MG63 (cell line): ENCODE measurements at regions not wholly inside any gene's neighbourhood (a gene's known extent, or its start where the extent isn't known, plus 50 kb on each side); places are given as distances from the start of the nearest gene placed in this dataset.

Experiments used
- DNase-seq: peaks from one replicate; pipeline ENCODE4 v3.0.0-alpha.2; 2020
- H3K27me3 ChIP-seq: fragments of 250-450 bp; sonication (Bioruptor Pico); 2 replicates; pipeline ENCODE4 v1.5.1; 2020; ENCODE audit warnings: mild to moderate bottlenecking, moderate library complexity
- H3K36me3 ChIP-seq: fragments of 250-450 bp; sonication (Bioruptor Pico); 2 replicates; pipeline ENCODE4 v1.5.1; 2020; ENCODE audit warnings: mild to moderate bottlenecking, moderate library complexity
- H3K4me3 ChIP-seq: fragments of 250-450 bp; sonication (Bioruptor Pico); 2 replicates; pipeline ENCODE4 v1.5.1; 2020; ENCODE audit warnings: mild to moderate bottlenecking, moderate library complexity
- H3K9me3 ChIP-seq: fragments of 250-450 bp; sonication (Bioruptor Pico); 2 replicates; pipeline ENCODE4 v1.5.1; 2020; ENCODE audit warnings: mild to moderate bottlenecking, moderate library complexity

DNA sequence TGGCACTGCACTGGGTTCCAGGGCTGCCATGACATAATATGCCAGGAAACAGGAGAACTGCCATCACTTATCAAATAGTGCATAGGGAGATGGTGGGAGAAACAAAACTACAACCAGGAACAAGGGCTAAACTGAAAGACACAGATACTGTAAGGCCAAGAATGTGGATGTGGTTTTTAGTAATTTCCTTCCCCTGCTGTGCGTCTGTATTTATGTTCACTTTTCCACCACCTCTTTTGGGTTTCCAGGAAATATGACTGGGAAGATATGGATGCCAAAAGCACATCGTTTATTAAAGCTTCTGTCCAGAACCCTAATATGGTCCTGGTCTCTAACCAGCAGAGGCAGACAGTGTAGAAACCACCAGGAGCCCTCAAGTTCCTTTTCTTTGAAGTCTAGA, 759.7 kb upstream of the FANCL start:
- Histone ChIP-seq H3K36me3 (no peaks in the 10 kb centered on the region), H3K27me3 (no peaks in the 10 kb centered on the region), H3K9me3 (no peaks in the 10 kb centered on the region), H3K4me3 (no peak overlapping the region)
- DNase-seq: no peak

DNA sequence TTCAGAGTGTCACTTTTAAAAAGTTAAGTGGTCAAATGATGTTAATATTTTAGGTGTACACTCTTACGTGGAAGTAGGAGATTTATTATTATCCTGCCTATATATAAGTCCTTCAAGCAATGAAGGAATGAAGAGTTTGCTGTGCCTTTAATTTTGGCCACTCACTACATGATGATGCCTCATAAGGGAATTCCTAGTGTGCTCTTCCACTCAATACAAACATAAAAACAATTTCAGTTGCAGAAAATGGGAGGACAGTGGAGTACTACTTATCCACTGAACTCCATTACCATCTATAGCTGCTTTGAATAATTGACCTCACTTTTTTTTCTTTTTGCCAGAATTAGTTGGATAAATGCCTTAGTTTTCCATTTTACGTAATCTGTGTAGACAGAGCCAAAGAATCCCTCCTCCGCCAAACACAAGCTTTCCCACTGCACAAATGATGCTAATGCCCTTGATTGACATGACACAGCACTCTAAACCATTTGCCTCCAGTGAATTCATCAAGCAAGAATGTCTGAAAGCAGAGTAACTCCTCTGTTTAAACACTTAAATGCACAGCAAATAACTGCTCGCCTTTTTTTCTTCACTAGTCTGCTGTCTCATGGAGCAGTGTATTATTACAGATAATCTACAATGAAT, 751.1 kb upstream of the FANCL start:
- H3K27me3 ChIP-seq: no peaks in the 10 kb centered on the region
- H3K36me3 ChIP-seq: no peaks in the 10 kb centered on the region
- H3K4me3 ChIP-seq: no peak overlapping the region
- H3K9me3 ChIP-seq: no peaks in the 10 kb centered on the region
- DNase-seq: no peak

DNA sequence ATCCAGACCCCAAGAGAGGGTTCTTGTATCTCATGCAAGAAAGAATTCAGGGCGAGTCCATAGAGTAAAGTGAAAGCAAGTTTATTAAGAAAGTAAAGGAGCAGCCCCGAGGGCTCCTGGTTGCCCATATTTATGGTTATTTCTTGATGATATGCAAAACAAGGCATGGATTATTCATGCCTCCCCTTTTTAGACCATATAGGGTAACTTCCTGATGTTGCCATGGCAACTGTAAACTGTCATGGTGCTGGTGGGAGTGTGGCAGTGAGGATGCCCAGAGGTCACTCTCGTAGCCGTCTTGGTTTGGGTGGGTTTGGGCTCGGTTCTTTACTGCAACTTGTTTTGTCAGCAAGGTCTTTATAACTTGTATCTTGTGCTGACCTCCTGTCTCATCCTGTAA, 750.2 kb upstream of the FANCL start:
- no peaks in the 10 kb centered on the region for H3K9me3 ChIP-seq
- DNase-seq: no peak
- H3K27me3 ChIP-seq: no peaks in the 10 kb centered on the region
- no peaks in the 10 kb centered on the region for H3K36me3 ChIP-seq
- H3K4me3 ChIP-seq: no peak overlapping the region

DNA sequence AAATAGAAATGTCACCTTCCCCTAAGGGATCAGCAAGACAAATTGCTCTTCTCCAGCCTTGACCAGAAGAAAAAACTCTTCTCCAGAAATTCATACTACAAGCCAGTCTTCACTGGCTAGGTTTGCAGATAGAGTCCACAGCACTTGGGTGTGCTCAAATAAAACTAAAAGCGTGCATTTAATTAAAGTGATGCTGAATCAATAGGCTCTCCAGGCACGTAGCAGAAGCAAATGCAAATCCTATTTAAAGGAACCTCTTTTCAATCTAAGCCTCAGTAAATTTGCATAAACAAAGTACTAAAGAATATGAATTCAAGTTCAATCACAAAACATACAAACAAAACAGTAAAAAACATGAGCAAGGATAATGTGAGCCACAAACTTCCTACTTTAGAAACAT, 744.4 kb upstream of the FANCL start:
- H3K27me3 ChIP-seq: no peaks in the 10 kb centered on the region
- H3K4me3 ChIP-seq: no peak overlapping the region
- no peaks in the 10 kb centered on the region for H3K9me3 ChIP-seq
- no peak for DNase-seq
- no peaks in the 10 kb centered on the region for H3K36me3 ChIP-seq

DNA sequence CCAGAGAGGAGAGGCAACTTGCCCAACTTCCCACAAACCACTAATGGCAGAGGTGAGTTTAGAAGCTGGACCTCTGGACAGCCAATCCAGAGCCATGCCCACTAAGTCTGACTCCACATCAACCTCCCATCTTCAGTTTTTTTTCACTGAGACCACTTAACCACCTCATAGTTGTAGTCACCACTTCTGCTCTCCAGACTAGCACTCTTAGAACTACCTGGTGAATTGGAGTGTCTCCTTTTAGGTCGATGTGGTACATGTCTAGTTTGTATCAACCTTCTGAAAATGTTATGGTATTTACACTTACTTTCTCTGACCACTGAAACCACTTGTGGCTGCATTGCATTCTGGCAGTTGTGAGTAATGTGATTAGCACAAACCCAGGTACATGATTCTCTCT, 743.6 kb upstream of the FANCL start:
- Histone ChIP-seq H3K27me3 (no peaks in the 10 kb centered on the region), H3K9me3 (no peaks in the 10 kb centered on the region), H3K36me3 (no peaks in the 10 kb centered on the region), H3K4me3 (no peak overlapping the region)
- no peak for DNase-seq

DNA sequence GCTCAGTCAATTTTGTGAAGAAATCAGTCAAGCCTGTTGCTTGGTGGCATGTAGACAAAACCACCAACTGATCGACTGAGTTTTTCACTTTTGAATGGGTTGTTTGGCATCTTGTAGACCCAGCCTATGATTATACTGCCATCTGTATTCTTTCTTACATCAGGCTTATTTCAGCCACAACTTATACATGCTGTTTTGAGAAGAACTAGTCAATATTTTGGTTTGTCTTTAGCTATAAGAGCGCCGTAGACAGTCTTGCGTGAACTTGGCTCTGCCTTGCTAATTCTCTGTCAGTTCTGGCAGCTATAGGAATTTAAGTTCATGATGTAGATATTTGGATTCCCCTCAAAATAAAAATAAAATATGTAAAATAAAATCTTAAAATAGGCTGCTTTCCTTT, 742.0 kb upstream of the FANCL start:
- Histone ChIP-seq H3K27me3 (no peaks in the 10 kb centered on the region), H3K36me3 (no peaks in the 10 kb centered on the region), H3K4me3 (no peak overlapping the region), H3K9me3 (no peaks in the 10 kb centered on the region)
- no peak for DNase-seq

DNA sequence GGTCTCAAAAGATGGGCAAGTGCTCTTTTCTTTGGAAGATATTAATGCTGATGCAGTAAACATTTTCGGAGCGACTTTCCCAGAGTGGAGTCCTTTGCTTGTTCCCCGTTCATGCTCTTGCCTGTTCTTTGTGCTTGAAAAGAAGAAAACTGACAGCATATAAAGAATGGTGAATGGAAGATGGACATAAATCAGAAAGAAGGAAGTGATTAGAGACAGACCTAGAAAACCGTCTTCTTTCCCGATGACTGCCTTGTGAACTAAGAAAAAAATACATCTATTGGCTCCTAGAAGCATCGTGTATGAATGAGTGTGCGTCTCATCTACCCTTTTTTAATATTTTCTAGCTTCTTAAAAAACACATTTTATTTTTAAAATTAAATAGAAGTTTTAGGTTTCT, 740.1 kb upstream of the FANCL start:
- H3K27me3 ChIP-seq: no peaks in the 10 kb centered on the region
- H3K36me3 ChIP-seq: no peaks in the 10 kb centered on the region
- no peak overlapping the region for H3K4me3 ChIP-seq
- DNase-seq: no peak
- H3K9me3 ChIP-seq: no peaks in the 10 kb centered on the region

DNA sequence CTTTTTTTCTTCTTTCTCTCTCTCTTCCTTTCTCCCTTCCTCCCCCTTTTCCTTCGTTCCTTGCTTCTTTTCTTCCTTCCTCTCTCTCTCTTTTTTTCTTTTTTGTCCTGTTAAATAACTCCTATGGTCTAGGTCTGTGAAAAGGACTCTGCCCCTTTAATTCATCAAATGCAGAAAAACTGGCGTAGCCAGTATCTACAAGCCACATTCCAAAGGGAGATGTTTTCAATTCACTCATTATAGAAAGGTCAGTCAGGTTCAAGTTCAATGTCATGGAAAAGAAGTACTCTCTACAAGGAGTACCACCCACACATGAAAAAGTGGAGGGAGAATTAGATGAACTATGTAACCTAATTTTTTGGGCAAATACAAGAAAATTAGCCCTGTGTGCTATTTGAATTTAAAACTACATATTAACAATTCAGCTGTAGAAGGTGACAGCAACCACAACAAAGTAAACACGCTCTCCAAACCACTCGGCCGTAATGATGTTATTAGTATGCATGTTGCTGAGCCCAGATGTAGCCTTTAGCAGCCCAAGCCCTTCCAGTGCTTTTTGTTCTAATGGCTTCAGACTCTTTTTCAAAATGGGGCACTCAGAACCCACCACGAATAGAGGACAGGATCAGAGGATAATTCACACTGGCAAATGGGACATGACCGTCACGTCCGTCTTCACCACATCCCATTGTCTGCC, 735.4 kb upstream of the FANCL start:
- Histone ChIP-seq H3K4me3 (no peak overlapping the region), H3K9me3 (no peaks in the 10 kb centered on the region), H3K27me3 (no peaks in the 10 kb centered on the region), H3K36me3 (no peaks in the 10 kb centered on the region)
- DNase-seq: no peak

DNA sequence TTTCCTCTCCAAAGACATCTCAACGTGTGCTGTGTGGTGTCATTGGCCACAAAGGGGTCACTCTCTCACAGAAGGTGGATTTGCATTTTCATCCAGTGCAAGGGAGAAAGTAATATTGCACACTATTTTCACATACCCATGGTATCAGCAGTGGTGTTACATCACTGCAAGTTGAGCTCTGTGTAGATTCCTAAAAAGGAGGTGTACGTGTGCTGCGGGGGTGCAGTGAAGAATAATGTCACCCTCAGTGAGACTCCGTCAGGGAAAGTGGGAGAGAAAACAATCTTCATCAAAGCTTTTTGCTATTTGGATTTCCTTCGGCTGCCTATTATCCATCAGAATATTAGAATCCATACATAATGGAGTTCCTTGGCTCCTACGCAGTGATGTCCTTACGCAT, 733.8 kb upstream of the FANCL start:
- H3K27me3 ChIP-seq: no peaks in the 10 kb centered on the region

DNA sequence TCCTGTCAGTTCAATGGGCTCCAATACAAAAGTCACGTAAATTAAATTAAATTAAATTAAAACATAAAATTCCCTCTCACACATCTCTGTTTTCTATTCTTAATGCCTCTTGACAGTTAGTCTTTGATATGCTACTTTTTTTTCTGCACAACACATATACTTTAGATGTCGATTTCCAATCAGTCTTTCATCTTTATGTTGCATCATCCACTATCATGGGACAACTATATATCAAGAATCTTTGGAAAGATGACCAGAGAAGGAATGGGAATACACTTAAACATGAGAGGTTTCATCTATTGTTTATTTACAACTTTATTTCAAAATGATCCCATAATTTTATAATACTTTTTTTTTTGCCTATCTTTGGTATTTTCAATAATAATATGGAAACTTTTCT, 733.3 kb upstream of the FANCL start:
- Histone ChIP-seq H3K4me3 (no peak overlapping the region), H3K27me3 (no peaks in the 10 kb centered on the region), H3K9me3 (no peaks in the 10 kb centered on the region), H3K36me3 (no peaks in the 10 kb centered on the region)
- no peak for DNase-seq

More for the DNA sequence above, 733.8 kb upstream of the FANCL start:
- H3K36me3 ChIP-seq: no peaks in the 10 kb centered on the region
- no peak overlapping the region for H3K4me3 ChIP-seq
- no peaks in the 10 kb centered on the region for H3K9me3 ChIP-seq
- DNase-seq: no peak

DNA sequence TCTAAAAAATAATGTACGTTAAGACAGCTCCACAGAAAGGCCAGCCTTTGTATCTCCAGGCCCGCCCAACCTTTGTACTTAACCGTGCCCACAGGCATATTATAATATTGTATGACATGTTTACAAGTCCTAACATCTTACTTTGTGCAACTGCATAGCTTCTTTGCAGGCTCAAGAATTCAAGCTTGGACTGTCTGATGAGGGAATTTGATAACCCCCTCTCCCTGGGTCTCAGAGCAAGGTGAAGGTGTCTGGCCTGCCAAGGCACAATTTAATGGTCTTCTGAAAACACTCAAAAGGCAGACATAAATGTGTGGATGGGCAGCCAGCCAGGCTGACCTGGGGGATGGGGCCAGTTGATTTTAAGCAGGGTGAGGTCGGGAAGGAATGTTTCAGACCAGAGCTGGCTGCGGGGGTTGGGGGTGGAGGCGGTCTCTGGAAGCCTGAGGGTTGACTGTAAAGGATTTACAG, 732.7 kb upstream of the FANCL start:
- DNase-seq: no peak
- Histone ChIP-seq H3K9me3 (no peaks in the 10 kb centered on the region), H3K36me3 (no peaks in the 10 kb centered on the region), H3K27me3 (no peaks in the 10 kb centered on the region), H3K4me3 (no peak overlapping the region)

DNA sequence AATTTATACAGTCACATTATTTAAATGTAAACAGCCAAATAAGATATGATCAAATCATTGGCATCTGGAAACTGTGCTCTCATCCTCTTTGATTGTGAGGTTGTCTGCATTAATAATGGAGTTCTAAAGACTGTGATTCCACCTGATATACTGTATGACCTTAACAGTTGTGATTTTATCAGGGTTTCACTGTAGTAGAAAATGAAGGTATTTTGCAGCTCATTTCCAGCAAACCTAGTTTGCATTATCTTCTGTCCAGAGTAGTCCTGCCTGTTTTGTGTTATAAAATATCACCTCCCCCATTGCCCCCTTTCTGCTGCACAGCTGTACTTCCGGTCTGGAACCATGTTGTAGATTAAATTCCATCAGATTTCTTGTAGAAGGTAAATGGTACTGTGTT, 731.6 kb upstream of the FANCL start:
- no peak for DNase-seq

DNA sequence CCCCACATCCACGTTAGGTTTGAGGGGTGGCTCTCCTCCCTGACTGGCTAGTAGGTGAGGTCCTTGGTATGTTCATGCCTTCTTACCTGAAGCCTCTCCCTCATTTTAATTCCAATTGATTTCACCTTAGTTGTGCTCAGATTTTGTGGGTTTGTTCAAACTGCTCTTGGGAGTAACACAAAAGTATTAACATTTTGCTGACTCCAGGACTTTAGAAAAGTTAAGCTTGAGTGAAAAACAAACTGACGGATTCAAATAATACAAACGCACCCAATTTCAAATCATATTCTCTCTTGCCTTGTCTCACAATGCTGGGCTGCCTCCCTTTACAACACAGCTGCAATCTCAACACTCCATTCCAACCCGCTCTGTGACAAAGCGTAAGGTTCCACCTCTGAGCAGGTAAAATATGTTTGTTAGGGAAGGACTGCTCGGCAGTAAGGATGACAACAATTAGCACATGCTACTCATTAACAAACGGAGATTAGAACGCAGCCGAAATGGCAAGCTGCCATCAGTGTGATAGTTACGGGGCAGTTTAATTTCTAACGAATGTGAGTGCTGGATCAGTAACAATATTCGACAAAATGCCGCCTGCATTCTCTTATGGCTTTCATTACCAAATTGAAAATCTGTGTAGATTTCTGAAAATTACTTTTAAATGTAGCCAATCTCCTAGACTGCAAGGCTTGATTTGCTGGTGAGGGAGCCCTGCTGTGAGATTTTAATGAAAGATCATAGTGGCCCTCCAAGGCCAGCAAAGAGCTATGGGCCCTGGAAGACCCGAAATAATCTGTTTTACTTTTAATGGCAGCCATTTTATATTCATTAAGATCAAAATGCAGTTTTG, 730.6 kb upstream of the FANCL start:
- Histone ChIP-seq H3K9me3 (no peaks in the 10 kb centered on the region), H3K4me3 (no peak overlapping the region), H3K27me3 (no peaks in the 10 kb centered on the region), H3K36me3 (no peaks in the 10 kb centered on the region)
- no peak for DNase-seq

More for the DNA sequence above, 731.6 kb upstream of the FANCL start:
- Histone ChIP-seq H3K27me3 (no peaks in the 10 kb centered on the region), H3K4me3 (no peak overlapping the region), H3K36me3 (no peaks in the 10 kb centered on the region), H3K9me3 (no peaks in the 10 kb centered on the region)

DNA sequence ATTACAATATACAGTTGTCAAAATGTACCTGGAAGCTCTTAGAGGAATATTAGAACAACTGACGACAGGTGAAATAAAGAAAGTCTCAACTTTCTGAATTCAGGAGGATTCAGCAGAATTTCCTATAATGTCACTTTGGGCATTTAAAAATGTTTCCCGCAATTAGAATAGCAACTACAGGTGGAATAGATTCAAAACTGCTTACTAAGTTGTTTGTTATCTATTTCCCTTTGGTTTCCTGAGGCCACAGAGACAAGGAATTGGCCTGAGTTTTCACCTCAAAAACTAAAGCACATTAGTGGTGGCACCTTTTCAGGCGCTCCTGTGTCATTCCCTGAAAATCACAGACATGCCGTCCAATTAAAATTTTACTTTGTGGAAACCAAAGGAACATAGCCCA, 729.2 kb upstream of the FANCL start:
- Histone ChIP-seq H3K27me3 (no peaks in the 10 kb centered on the region), H3K36me3 (no peaks in the 10 kb centered on the region), H3K4me3 (no peak overlapping the region), H3K9me3 (no peaks in the 10 kb centered on the region)
- no peak for DNase-seq

DNA sequence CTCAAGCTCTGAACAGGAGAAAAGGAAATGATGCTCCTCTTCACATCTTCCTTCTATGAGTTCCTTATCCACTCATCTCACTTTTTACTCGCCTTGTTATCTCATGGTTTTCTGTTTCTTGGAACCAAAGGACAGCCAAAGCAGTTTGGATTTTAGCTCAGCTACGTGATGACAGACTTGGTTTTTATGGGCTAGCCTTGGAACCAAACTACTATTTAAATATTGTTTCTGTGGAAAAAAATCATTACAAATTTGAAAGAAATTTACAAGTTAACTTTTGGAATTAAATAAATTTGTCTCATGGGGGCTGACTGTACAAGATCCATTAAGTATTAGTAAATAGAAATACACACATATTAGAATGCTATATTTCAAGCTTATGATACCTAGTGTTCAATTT, 727.8 kb upstream of the FANCL start:
- no peaks in the 10 kb centered on the region for H3K36me3 ChIP-seq
- H3K4me3 ChIP-seq: no peak overlapping the region
- DNase-seq: no peak

DNA sequence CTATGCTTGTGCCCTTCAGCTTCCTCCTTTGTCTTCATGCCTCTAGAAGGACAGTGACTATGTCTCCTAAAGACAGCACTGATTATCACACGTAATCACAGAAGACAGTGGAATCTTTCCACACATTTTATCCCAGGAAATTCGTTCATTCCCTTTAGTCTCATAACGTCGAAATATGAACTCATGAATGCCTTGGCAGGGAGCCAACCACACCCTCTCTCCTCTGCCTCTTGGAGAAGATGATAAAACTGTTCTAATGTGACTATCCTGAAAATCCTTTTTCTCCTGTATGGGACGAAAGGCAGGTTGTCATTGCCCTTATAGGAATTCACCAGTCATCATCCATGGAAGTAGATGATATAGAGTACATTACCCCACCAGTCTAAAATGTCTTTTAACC, 726.6 kb upstream of the FANCL start:
- DNase-seq: no peak
- H3K4me3 ChIP-seq: no peak overlapping the region
- H3K9me3 ChIP-seq: no peaks in the 10 kb centered on the region
- H3K36me3 ChIP-seq: no peaks in the 10 kb centered on the region
- no peaks in the 10 kb centered on the region for H3K27me3 ChIP-seq

More for the DNA sequence above, 727.8 kb upstream of the FANCL start:
- no peaks in the 10 kb centered on the region for H3K9me3 ChIP-seq
- H3K27me3 ChIP-seq: no peaks in the 10 kb centered on the region

DNA sequence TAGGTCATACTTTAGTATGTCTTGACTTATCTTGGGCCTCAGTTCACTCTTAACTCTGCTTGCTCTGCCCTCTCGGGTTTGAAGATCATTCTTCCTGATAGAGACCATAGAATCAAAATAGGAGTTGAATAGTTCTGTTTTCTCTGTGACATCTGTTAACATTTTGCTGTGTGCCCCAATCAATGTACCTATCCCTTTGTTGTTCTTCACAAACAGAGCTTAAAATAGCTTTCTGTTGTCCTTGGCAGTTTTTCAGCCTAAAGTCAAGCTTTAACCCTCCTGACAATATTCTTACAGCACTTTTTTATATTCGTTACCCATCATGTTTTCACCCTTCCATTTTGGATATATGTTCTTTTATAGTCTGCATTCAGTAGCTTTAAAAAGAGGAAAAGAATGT, 724.5 kb upstream of the FANCL start:
- Histone ChIP-seq H3K9me3 (no peaks in the 10 kb centered on the region), H3K27me3 (no peaks in the 10 kb centered on the region), H3K4me3 (no peak overlapping the region), H3K36me3 (no peaks in the 10 kb centered on the region)
- no peak for DNase-seq
